GM19043 (cell line): ENCODE measurements at regions not wholly inside any gene's neighbourhood (a gene's known extent, or its start where the extent isn't known, plus 50 kb on each side); places are given as distances from the start of the nearest gene placed in this dataset.
A peak's percentile ranks its signal among the peaks of the same experiment; 100 is the strongest.
"Not testable (repeated sequence)": the region's sequence is repeated elsewhere in the genome, so short reads cannot be mapped to it uniquely, and the experiment has no call there.

ENCODE experiments used
- ATAC-seq: cut with Tn5 transposase; IDR thresholded peaks from one replicate; pipeline ENCODE4 v1.9.1; 2021; ENCODE audit warnings: low read depth; ENCODE audit not compliant: unreplicated experiment

GRCh38 chr11:80937842-80938241, 1497.0 kb upstream of the TENM4 start:
- ATAC-seq, result no peak

GRCh38 chr11:80930038-80930437, 1489.2 kb upstream of the TENM4 start:
- ATAC-seq, result no peak

GRCh38 chr11:80929031-80929805, 1488.4 kb upstream of the TENM4 start:
- no peak for ATAC-seq

- no peak for ATAC-seq
Observed at GRCh38 chr11:80925321-80925720, 1484.5 kb upstream of the TENM4 start.

GRCh38 chr11:80921310-80921709, 1480.5 kb upstream of the TENM4 start:
- not testable (repeated sequence) for ATAC-seq

GRCh38 chr11:80916173-80916798, 1475.5 kb upstream of the TENM4 start:
- no peak for ATAC-seq

- ATAC-seq, result no peak
Observed at GRCh38 chr11:80914311-80914710, 1473.5 kb upstream of the TENM4 start.

GRCh38 chr11:80911666-80912065, 1470.8 kb upstream of the TENM4 start:
- no peak for ATAC-seq

GRCh38 chr11:80900265-80900664, 1459.4 kb upstream of the TENM4 start:
- peak; percentile 43 for ATAC-seq

- peak; percentile 42 for ATAC-seq
Observed at GRCh38 chr11:80899381-80899780, 1458.6 kb upstream of the TENM4 start.

GRCh38 chr11:80898910-80899309, 1458.1 kb upstream of the TENM4 start:
- ATAC-seq, result no peak

- ATAC-seq, result no peak
Observed at GRCh38 chr11:80886684-80887083, 1445.9 kb upstream of the TENM4 start.

- peak; percentile 59 for ATAC-seq
Observed at GRCh38 chr11:80873310-80873999, 1432.6 kb upstream of the TENM4 start.

GRCh38 chr11:80872116-80872728, 1431.4 kb upstream of the TENM4 start:
- ATAC-seq, result no peak

GRCh38 chr11:80868831-80869230, 1428.0 kb upstream of the TENM4 start:
- ATAC-seq, result no peak

- no peak for ATAC-seq
Observed at GRCh38 chr11:80862011-80862410, 1421.2 kb upstream of the TENM4 start.

- ATAC-seq, result no peak
Observed at GRCh38 chr11:80861193-80861592, 1420.4 kb upstream of the TENM4 start.

GRCh38 chr11:80860632-80861031, 1419.8 kb upstream of the TENM4 start:
- ATAC-seq, result no peak

GRCh38 chr11:80856066-80856465, 1415.2 kb upstream of the TENM4 start:
- ATAC-seq, result peak; percentile 65

- ATAC-seq, result no peak
Observed at GRCh38 chr11:80855426-80855825, 1414.6 kb upstream of the TENM4 start.

- ATAC-seq, result peak; percentile 63
Observed at GRCh38 chr11:80849253-80849652, 1408.4 kb upstream of the TENM4 start.
